Dermis microvascular lymphatic vessel endothelial cell (primary cell): ENCODE measurements at regions not wholly inside any gene's neighbourhood (a gene's known extent, or its start where the extent isn't known, plus 50 kb on each side); places are given as distances from the start of the nearest gene placed in this dataset.

Experiments used
- DNase-seq, 2 donors: peaks; one replicate each; pipeline versions ENCODE4 v3.0.0 to v3.0.0-alpha.2; 2010; ENCODE audit warnings: low read depth in 2 of 2

DNA sequence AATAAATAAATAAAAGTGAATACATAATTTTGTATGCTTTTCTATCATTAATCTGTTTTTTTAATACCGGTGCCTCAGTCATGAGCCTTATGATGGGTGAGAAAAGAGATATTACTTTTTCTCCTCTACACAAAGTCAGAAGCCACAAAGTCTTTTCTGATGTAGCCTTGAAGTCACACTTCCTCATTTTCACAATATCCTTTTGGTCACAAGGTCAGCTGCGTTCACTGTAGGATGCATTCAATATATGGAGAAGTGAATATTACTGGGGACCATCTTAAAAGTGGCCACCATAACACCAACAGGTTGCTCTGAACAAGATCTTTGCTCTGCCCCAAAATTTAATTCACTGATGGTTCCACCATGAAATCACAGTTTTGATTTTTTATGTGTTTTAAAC lies 83.3 kb upstream of the TNR start:
- DNase-seq: no peak

DNA sequence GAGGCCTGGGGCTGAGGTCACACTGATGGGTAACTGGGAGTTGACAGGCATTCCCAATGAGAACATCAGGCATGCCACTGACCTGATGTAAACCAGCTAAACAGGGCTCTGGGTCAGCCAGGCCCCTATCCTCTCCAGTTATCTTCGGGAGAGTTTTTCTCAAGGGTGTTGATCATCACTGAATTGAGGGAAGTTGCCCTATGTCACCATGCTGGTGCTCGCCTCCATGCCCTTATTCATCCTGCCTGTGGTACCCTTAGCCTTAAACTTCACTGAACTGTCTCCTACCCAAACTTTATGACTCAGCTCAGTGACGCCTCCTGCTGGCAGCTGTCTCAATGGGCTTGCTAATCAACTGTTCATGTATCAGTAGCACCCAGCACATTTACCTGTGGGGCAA lies 80.7 kb upstream of the TNR start:
- DNase-seq: peak in 1 of 2 donors; percentile 35

DNA sequence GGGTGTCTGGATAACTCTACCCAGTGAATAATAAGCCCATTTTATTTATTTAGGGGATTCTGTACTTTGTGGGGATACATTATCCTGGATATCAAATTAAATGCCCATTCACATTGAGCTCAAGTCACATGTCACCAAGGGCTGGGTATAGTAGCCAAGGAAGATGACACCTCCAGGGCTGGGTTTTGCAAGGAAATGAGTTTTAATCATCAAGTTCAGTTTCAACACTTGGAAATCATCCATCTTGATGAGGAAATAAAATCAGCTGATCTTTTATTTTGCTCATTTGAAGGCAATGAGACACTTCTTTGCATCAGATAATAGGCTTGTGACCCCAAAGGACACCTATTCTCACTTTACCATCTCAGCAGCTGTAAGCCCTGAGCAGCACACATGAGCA lies 80.0 kb upstream of the TNR start:
- no peak for DNase-seq

DNA sequence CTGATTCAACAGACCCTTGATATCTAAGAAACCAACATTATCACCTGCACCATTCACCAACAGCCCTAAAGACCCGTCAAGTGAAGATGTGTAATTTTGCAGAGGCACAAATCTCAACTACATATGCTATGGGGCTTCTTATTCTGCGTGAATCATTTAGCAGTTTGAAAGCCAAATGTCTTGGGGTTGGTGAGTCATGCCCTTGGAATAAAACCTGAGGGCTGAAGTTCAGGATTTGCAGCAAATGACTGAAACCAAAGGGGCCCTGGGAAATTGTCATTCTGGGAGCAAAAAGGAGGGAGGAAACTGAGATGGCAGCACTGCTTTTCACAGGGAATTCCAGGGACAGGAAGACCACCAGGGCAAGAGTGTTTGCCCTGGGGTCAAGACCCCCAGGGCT lies 79.2 kb upstream of the TNR start:
- no peak for DNase-seq

GRCh38 chr1:175820456-175821025 lies 77.1 kb upstream of the TNR start:
- no peak for DNase-seq

GRCh38 chr1:175818929-175819328 lies 75.5 kb upstream of the TNR start:
- no peak for DNase-seq

DNA sequence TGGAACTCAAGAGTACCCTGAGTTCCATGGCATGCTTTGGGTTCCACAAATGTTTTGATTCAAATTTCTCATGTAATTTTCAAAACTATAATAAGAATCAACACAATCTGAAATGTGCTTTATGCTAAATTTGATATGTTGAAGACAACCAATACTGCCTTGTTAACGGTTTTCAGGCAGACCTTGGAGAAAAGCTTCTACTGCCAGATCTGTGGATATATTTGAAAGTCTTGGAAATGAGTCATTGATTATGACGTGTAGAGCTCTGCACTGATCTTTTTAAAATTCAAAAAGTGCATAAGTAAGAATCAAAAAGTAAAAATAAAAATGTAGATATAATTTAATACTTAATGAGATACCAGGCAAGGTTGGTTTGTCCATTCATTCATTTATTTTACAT lies 74.0 kb upstream of the TNR start:
- no peak for DNase-seq

DNA sequence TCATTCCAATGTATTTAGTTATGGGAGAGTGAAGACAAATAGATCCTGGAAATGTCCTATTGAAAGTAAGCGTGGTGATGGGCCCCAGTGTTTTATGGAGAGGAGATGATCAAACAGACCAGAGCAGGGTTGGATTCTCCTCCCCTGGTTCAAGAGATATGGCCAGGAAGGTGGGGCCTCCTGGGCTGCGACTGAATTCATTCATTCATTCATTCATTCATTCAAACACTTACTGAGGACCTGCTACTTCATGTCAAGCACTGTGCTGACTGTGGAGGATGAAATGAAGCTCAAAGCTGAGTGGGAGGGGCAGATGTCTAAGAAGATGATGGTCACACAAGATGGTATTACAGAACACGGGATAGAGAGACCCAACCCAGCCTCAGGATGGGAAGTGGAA lies 71.5 kb upstream of the TNR start:
- no peak for DNase-seq

GRCh38 chr1:175812936-175813335 lies 69.5 kb upstream of the TNR start:
- DNase-seq: no peak

DNA sequence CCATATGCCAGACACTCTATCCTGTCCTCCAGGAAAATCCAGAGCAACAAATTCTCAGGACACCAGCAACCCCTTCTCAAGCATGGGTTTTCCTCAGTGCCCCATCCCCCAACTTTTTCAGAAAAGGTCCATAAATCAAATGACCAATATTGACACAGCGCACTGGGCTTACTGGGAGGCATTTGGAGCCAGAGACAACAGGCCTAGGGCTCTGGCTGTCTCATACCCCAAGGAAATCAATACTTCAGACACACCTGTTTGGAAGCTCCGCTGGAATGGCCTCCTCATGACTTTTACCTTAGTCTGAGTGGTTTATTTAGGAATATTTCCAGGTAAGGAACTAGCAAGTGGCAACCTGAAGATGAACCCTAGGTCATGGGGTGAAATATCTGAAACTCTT lies 66.9 kb upstream of the TNR start:
- DNase-seq: no peak

- DNase-seq: no peak
Measured at GRCh38 chr1:175808999-175809398, 65.6 kb upstream of the TNR start.

DNA sequence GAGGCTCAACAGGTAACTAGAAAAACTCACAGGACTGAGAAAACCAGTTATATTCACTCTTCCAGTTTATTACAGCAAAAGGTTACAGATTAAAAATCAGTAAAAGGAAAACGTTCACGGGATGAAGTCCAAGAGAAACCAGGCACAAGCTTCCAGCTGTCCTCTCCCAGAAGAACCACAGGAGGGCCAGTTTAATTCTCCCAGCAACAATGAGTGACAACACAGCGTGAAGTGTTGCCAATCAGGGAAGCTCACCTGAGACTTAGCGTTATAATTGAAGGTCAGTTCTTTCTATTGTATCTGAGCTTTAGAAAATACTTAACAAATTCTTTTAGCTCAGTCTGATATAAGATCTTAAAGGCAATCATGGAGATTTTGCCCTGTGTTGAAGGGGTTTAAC lies 65.2 kb upstream of the TNR start:
- DNase-seq: no peak

DNA sequence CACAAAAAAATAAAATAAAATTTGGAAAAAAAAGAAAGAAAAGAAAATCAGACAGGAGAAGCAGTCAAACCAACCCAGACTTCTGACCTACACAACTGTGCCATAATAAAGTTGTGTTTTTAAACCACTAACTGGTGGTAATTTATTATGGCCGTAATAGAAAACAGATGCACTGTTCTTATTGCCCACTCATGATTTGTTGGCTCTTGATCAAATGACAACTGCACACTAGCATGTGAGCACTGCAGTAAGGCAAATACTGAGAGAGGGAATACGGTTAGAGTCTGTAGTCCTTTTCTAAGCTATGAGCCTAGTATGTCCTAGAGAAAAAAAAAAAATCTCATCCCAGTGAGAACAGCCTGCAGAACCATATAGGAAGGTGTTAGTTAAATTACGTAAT lies 61.2 kb upstream of the TNR start:
- DNase-seq: no peak

DNA sequence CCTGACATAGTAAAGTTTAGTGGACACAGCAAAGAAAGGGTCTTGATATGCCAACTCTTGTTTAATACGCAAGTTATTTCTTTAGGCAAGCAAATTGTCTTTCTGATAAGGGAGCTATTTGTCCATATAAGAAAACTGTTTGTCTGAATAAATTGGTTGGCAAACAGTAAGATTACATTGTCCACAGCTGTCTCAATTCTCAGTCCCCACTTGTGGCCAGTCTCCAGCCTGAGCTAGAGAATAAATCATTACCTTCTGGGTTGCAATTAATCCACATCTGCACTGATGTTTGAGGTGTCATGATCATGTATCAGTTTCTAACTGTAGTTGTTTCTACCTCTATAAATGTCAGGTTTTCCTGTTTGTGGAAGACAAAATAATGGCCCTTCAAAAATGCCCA lies 60.0 kb upstream of the TNR start:
- no peak for DNase-seq

GRCh38 chr1:175802407-175803123 lies 59.2 kb upstream of the TNR start:
- DNase-seq: no peak

GRCh38 chr1:175801979-175802378 lies 58.6 kb upstream of the TNR start:
- no peak for DNase-seq

DNA sequence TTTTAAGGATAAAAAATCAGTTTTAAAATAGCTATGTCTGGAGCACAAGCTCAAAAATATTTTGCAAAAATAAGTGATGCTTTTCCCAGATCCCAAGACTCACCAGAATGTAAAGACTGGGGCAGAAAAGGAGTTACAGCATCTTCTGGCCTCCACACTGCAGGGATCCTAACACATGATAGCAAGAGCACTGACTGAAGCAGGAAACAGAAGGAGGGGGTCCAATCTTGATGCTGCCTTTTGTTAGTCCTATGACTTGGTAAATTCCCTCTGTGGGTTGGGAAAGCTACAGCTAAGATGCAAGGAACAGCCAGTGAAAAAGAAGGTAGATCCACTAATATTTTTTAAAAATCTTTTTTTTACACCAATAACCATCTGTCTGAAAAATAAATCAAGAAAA lies 54.2 kb upstream of the TNR start:
- DNase-seq: no peak

DNA sequence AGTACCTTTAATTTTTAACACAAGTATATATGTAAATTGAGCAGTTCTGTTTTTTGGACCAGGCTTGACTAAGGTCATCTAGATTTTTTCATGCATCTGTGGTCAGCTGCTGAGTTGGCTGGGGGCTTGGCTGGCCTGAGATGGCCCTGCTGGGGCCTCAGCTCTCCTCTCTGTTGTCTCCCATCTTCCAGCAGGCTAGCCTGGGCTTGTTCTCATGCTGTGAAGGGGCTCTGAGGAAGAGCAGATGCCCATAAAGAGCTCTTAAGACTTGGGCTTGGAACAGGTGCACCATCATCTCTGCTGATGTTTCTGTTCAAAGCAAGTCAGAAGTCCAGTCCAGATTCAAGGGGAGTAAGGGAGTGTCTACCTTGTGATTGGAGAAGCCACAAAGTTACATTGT lies 51.2 kb upstream of the TNR start:
- DNase-seq: no peak

GRCh38 chr1:175793617-175794016 lies 50.2 kb upstream of the TNR start:
- no peak for DNase-seq
